ACHN (cell line): ENCODE measurements at regions not wholly inside any gene's neighbourhood (a gene's known extent, or its start where the extent isn't known, plus 50 kb on each side); places are given as distances from the start of the nearest gene placed in this dataset.
"Not testable (repeated sequence)": the region's sequence is repeated elsewhere in the genome, so short reads cannot be mapped to it uniquely, and the experiment has no call there.

ENCODE experiments used
- DNase-seq: peaks from one replicate; pipeline ENCODE4 v3.0.0-alpha.2; 2015
- in situ Hi-C: cut with HindIII; loops from 2 replicates; pipeline ENCODE4 v1.10.0; 2017; ENCODE audit warnings: low sequenced_read_pairs, low pct_ligation_motif_present, low pct_unique_long_range_greater_than_20kb

- in situ Hi-C loops: no loop called here
- DNase-seq: no peak
These were observed 121.7 kb downstream of the GLRX3 start for GRCh38 chr10:130257897-130258296.

GRCh38 chr10:130259380-130259779 lies 123.2 kb downstream of the GLRX3 start:
- in situ Hi-C loops: no loop called here
- DNase-seq: no peak

GRCh38 chr10:130261306-130261705 lies 125.1 kb downstream of the GLRX3 start:
- DNase-seq: no peak
- in situ Hi-C loops: no loop called here

- in situ Hi-C loops: no loop called here
- DNase-seq: no peak
These were observed 125.6 kb downstream of the GLRX3 start for GRCh38 chr10:130261766-130262165.

- DNase-seq: no peak
- in situ Hi-C loops: no loop called here
These were observed 127.1 kb downstream of the GLRX3 start for GRCh38 chr10:130263289-130263688.

GRCh38 chr10:130265542-130265941 lies 129.4 kb downstream of the GLRX3 start:
- no peak for DNase-seq
- in situ Hi-C loops: no loop called here

GRCh38 chr10:130282492-130283218 lies 146.5 kb downstream of the GLRX3 start:
- DNase-seq: no peak
- in situ Hi-C loops: no loop called here

- in situ Hi-C loops: no loop called here
- DNase-seq: no peak
These were observed 147.0 kb downstream of the GLRX3 start for GRCh38 chr10:130283219-130283545.

GRCh38 chr10:130295761-130296160 lies 159.6 kb downstream of the GLRX3 start:
- in situ Hi-C loops, DNase-seq: not testable (repeated sequence)

- in situ Hi-C loops: no loop called here
- no peak for DNase-seq
These were observed 164.4 kb downstream of the GLRX3 start for GRCh38 chr10:130300608-130301020.

- DNase-seq: no peak
- in situ Hi-C loops: no loop called here
These were observed 165.1 kb downstream of the GLRX3 start for GRCh38 chr10:130301021-130301892.

GRCh38 chr10:130326954-130327353 lies 190.8 kb downstream of the GLRX3 start:
- DNase-seq: no peak
- in situ Hi-C loops: no loop called here

GRCh38 chr10:130329792-130330191 lies 193.6 kb downstream of the GLRX3 start:
- in situ Hi-C loops: no loop called here
- no peak for DNase-seq

GRCh38 chr10:130333185-130333584 lies 197.0 kb downstream of the GLRX3 start:
- DNase-seq: no peak

GRCh38 chr10:130335336-130335735 lies 199.1 kb downstream of the GLRX3 start:
- no peak for DNase-seq
- in situ Hi-C loops: no loop called here

More at GRCh38 chr10:130333185-130333584, 197.0 kb downstream of the GLRX3 start:
- in situ Hi-C loops: no loop called here

- in situ Hi-C loops: no loop called here
- DNase-seq: no peak
These were observed 200.6 kb downstream of the GLRX3 start for GRCh38 chr10:130336617-130337304.

GRCh38 chr10:130337305-130337640 lies 201.1 kb downstream of the GLRX3 start:
- no peak for DNase-seq
- in situ Hi-C loops: no loop called here

- DNase-seq: no peak
- in situ Hi-C loops: no loop called here
These were observed 201.8 kb downstream of the GLRX3 start for GRCh38 chr10:130337696-130338635.
